GM23338 (cell line): ENCODE measurements at regions not wholly inside any gene's neighbourhood (a gene's known extent, or its start where the extent isn't known, plus 50 kb on each side); places are given as distances from the start of the nearest gene placed in this dataset.

Experiments
- ATAC-seq: fragments of 200-7000 bp; cut with Tn5 transposase; 3 replicates; pipeline ENCODE4 v1.9.1; 2020
- DNase-seq: peaks from one replicate; pipeline ENCODE4 v3.0.0-alpha.2; 2015; ENCODE audit warnings: low spot score
- H2AFZ ChIP-seq: fragments of 200-600 bp; sonication (generic); 2 replicates; pipeline ENCODE4 v1.8.0; 2016; ENCODE audit warnings: antibody characterized with exemption, mild to moderate bottlenecking, moderate library complexity
- H3F3A ChIP-seq: fragments of 200-600 bp; sonication (generic); replicated peaks from 2 replicates; pipeline ENCODE4 v1.8.0; 2017; ENCODE audit warnings: antibody characterized with exemption, mixed run types, low read depth
- H3K27ac ChIP-seq: fragments of 200-600 bp; sonication (generic); 2 replicates; pipeline ENCODE4 v1.6.1; 2016; ENCODE audit warnings: low read depth
- H3K27me3 ChIP-seq: fragments of 200-600 bp; sonication (generic); 2 replicates; pipeline ENCODE4 v1.8.0; 2016; ENCODE audit warnings: mild to moderate bottlenecking, mixed run types, moderate library complexity; ENCODE audit not compliant: insufficient read depth
- H3K36me3 ChIP-seq: fragments of 200-600 bp; sonication (generic); 2 replicates; pipeline ENCODE4 v1.8.0; 2016; ENCODE audit warnings: mild to moderate bottlenecking; ENCODE audit not compliant: insufficient read depth
- H3K4me1 ChIP-seq: fragments of 200-600 bp; sonication (generic); 2 replicates; pipeline ENCODE4 v1.8.0; 2016; ENCODE audit warnings: mild to moderate bottlenecking, moderate library complexity; ENCODE audit not compliant: insufficient read depth
- H3K4me2 ChIP-seq: fragments of 200-600 bp; sonication (generic); 2 replicates; pipeline ENCODE4 v1.7.1; 2017; ENCODE audit warnings: mixed run types
- H3K4me3 ChIP-seq: fragments of 200-600 bp; sonication (generic); 2 replicates; pipeline ENCODE4 v1.6.1; 2016; ENCODE audit warnings: mixed run types
- H3K79me2 ChIP-seq: fragments of 200-600 bp; sonication (generic); replicated peaks from 2 replicates; pipeline ENCODE4 v1.8.0; 2017; ENCODE audit warnings: mild to moderate bottlenecking; ENCODE audit not compliant: insufficient read depth
- H3K9me2 ChIP-seq: fragments of 200-600 bp; sonication (generic); 2 replicates; pipeline ENCODE4 v1.8.0; 2017; ENCODE audit not compliant: insufficient read depth
- H4K20me1 ChIP-seq: fragments of 200-600 bp; sonication (generic); replicated peaks from 2 replicates; pipeline ENCODE4 v1.8.0; 2017; ENCODE audit warnings: mild to moderate bottlenecking; ENCODE audit not compliant: insufficient read depth
- H3K27ac Mint-ChIP-seq: 2 replicates; pipeline ENCODE4 v1.8.0; 2020; ENCODE audit warnings: inconsistent platforms, mild to moderate bottlenecking, moderate library complexity, mixed read lengths
- H3K27me3 Mint-ChIP-seq: 3 replicates; pipeline ENCODE4 v1.8.0; 2022; ENCODE audit warnings: low read depth, mild to moderate bottlenecking, moderate library complexity, mixed read lengths, inconsistent platforms; ENCODE audit not compliant: insufficient read depth, poor library complexity
- H3K36me3 Mint-ChIP-seq: 3 replicates; pipeline ENCODE4 v1.8.0; 2021; ENCODE audit warnings: low read depth, mild to moderate bottlenecking, inconsistent platforms, moderate library complexity, mixed read lengths
- H3K4me1 Mint-ChIP-seq: 3 replicates; pipeline ENCODE4 v1.8.0; 2020; ENCODE audit warnings: mild to moderate bottlenecking, inconsistent platforms, mixed read lengths
- H3K4me3 Mint-ChIP-seq: 3 replicates; pipeline ENCODE4 v1.8.0; 2021; ENCODE audit warnings: moderate library complexity, mild to moderate bottlenecking, inconsistent platforms, mixed read lengths
- H3K9me3 Mint-ChIP-seq: 3 replicates; pipeline ENCODE4 v1.8.0; 2020; ENCODE audit warnings: moderate library complexity, mild to moderate bottlenecking, inconsistent platforms, mixed read lengths
- EZH2phosphoT487 ChIP-seq: fragments of 200-600 bp; sonication (generic); IDR thresholded peaks from one replicate; pipeline ENCODE4 v1.8.1; 2018; ENCODE audit warnings: antibody characterized with exemption; ENCODE audit not compliant: unreplicated experiment
- NANOG ChIP-seq: IDR thresholded peaks from 2 replicates; pipeline ENCODE4 v1.6.1; 2016; ENCODE audit warnings: antibody characterized with exemption, borderline replicate concordance
- STAT1 ChIP-seq: IDR thresholded peaks from one replicate; pipeline ENCODE4 v1.6.1; 2016; ENCODE audit warnings: antibody characterized with exemption; ENCODE audit not compliant: unreplicated experiment
- ZNF114 ChIP-seq: fragments of 250-450 bp; sonication (Bioruptor Pico); IDR thresholded peaks from 2 replicates; pipeline ENCODE4 v1.5.0; 2020; ENCODE audit warnings: mild to moderate bottlenecking, moderate library complexity
- ZNF331 ChIP-seq: fragments of 250-450 bp; sonication (Bioruptor Pico); IDR thresholded peaks from 2 replicates; pipeline ENCODE4 v1.5.0; 2020; ENCODE audit warnings: low read depth, mild to moderate bottlenecking, moderate library complexity
- TF ChIP-seq, protein P1 (sequence below): IDR thresholded peaks from 2 replicates; pipeline ENCODE4 v1.6.1; 2016; ENCODE audit warnings: antibody characterized with exemption
- TF ChIP-seq, protein P2 (sequence below), 2 experiments: fragments of 200-600 bp in 1 of 2; sonication (generic) in 1 of 2; conservative IDR thresholded peaks; 2 replicates each; pipeline versions ENCODE4 v1.5.1 to v1.6.1; 2016 to 2017; ENCODE audit warnings: antibody characterized with exemption in 2 of 2, low read depth in 2 of 2, mild to moderate bottlenecking in 2 of 2, moderate library complexity in 1 of 2
- TF ChIP-seq, protein P3 (sequence below): fragments of 250-450 bp; sonication (Bioruptor Pico); IDR thresholded peaks from 2 replicates; pipeline ENCODE4 v1.5.0; 2020; ENCODE audit warnings: mild to moderate bottlenecking, moderate library complexity
- TF ChIP-seq, protein P4 (sequence below): IDR thresholded peaks from one replicate; pipeline ENCODE4 v1.6.1; 2018; ENCODE audit warnings: antibody characterized with exemption; ENCODE audit not compliant: unreplicated experiment

DNA sequence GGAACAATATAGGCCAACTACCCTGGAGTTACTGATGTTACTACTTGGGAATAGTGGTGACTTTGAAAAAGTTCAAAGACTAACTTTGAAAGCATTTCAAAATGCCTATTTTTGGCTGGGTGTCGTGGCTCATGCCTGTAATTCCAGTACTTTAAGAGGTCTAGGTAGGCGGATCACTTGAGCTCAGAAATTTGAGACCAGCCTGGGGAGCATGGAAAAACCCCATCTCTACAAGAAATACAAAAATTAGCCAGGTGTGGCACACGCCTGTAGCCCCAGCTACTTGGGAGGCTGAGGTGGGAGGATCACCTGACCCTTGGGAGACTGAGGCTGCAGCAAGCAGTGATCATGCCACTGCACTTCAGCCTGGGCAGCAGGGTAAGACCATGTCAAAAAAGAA lies 105.3 kb downstream of the ARRDC3 start:
- Histone ChIP-seq H3K4me2 (no peak overlapping the region), H3K4me3 (no peak overlapping the region), H3K27ac (no peak overlapping the region), H2AFZ (no peak overlapping the region), H3K27me3 (peaks cover 36% of the 10 kb centered on the region), H3F3A (peaks cover 6% of the 10 kb centered on the region; the same call in 1 of the 2 replicates), H3K4me1 (peaks cover 10% of the 10 kb centered on the region; the same call in 1 of the 2 replicates), H3K36me3 (no peaks in the 10 kb centered on the region), H4K20me1 (no peaks in the 10 kb centered on the region), H3K9me2 (no peaks in the 10 kb centered on the region), H3K79me2 (no peaks in the 10 kb centered on the region)
- peaks cover 12% of the 10 kb centered on the region for H3K27me3 Mint-ChIP-seq
- peaks cover 10% of the 10 kb centered on the region for H3K4me1 Mint-ChIP-seq
- ATAC-seq: no peak
- TF ChIP-seq ZNF114 (CRISPR knock-in tag): no peak
- TF ChIP-seq ZNF331 (CRISPR knock-in tag): no peak
- TF ChIP-seq, protein P1, sequence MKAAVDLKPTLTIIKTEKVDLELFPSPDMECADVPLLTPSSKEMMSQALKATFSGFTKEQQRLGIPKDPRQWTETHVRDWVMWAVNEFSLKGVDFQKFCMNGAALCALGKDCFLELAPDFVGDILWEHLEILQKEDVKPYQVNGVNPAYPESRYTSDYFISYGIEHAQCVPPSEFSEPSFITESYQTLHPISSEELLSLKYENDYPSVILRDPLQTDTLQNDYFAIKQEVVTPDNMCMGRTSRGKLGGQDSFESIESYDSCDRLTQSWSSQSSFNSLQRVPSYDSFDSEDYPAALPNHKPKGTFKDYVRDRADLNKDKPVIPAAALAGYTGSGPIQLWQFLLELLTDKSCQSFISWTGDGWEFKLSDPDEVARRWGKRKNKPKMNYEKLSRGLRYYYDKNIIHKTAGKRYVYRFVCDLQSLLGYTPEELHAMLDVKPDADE: no peak
- no peak for DNase-seq
- no peaks in the 10 kb centered on the region for H3K9me3 Mint-ChIP-seq
- H3K4me3 Mint-ChIP-seq: no peak overlapping the region
- no peaks in the 10 kb centered on the region for H3K36me3 Mint-ChIP-seq
- H3K27ac Mint-ChIP-seq: no peak overlapping the region

DNA sequence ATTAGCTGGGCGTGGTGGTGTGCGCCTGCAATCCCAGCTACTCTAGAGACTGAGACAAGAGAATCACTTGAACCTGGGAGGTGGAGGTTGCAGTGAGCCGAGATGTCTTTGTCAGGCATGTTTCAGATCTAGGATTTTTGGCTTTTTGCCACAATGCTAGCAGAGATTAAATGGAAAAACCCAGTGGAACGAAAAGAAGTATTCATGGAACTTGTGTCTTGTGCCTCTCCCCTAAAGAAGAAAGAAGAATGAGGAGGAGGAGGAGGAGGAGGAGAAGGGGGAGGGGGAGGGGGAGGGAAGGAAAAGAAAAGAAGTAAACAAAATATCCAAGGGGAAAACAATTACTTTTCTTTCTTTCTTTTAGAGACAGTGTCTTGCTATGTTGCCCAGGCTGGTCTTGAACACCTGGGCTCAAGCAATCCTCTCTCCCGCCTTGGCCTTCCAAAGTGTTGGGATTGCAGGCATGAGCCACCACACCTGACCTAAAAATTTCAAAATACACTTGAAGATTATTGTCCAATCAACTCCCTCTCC lies 106.0 kb downstream of the ARRDC3 start:
- Mint-ChIP-seq H3K27ac (no peak overlapping the region), H3K27me3 (peaks cover 12% of the 10 kb centered on the region)
- no peak overlapping the region for H3K27ac ChIP-seq
- no peak for TF ChIP-seq ZNF331 (CRISPR knock-in tag)
- no peak for TF ChIP-seq EZH2phosphoT487
- TF ChIP-seq STAT1: no peak
- TF ChIP-seq, protein P2, sequence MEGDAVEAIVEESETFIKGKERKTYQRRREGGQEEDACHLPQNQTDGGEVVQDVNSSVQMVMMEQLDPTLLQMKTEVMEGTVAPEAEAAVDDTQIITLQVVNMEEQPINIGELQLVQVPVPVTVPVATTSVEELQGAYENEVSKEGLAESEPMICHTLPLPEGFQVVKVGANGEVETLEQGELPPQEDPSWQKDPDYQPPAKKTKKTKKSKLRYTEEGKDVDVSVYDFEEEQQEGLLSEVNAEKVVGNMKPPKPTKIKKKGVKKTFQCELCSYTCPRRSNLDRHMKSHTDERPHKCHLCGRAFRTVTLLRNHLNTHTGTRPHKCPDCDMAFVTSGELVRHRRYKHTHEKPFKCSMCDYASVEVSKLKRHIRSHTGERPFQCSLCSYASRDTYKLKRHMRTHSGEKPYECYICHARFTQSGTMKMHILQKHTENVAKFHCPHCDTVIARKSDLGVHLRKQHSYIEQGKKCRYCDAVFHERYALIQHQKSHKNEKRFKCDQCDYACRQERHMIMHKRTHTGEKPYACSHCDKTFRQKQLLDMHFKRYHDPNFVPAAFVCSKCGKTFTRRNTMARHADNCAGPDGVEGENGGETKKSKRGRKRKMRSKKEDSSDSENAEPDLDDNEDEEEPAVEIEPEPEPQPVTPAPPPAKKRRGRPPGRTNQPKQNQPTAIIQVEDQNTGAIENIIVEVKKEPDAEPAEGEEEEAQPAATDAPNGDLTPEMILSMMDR (conservative IDR thresholded peaks at IDR 0.05; ENCODE audit: low read depth in 2 of 2): no peak
- TF ChIP-seq, protein P3, sequence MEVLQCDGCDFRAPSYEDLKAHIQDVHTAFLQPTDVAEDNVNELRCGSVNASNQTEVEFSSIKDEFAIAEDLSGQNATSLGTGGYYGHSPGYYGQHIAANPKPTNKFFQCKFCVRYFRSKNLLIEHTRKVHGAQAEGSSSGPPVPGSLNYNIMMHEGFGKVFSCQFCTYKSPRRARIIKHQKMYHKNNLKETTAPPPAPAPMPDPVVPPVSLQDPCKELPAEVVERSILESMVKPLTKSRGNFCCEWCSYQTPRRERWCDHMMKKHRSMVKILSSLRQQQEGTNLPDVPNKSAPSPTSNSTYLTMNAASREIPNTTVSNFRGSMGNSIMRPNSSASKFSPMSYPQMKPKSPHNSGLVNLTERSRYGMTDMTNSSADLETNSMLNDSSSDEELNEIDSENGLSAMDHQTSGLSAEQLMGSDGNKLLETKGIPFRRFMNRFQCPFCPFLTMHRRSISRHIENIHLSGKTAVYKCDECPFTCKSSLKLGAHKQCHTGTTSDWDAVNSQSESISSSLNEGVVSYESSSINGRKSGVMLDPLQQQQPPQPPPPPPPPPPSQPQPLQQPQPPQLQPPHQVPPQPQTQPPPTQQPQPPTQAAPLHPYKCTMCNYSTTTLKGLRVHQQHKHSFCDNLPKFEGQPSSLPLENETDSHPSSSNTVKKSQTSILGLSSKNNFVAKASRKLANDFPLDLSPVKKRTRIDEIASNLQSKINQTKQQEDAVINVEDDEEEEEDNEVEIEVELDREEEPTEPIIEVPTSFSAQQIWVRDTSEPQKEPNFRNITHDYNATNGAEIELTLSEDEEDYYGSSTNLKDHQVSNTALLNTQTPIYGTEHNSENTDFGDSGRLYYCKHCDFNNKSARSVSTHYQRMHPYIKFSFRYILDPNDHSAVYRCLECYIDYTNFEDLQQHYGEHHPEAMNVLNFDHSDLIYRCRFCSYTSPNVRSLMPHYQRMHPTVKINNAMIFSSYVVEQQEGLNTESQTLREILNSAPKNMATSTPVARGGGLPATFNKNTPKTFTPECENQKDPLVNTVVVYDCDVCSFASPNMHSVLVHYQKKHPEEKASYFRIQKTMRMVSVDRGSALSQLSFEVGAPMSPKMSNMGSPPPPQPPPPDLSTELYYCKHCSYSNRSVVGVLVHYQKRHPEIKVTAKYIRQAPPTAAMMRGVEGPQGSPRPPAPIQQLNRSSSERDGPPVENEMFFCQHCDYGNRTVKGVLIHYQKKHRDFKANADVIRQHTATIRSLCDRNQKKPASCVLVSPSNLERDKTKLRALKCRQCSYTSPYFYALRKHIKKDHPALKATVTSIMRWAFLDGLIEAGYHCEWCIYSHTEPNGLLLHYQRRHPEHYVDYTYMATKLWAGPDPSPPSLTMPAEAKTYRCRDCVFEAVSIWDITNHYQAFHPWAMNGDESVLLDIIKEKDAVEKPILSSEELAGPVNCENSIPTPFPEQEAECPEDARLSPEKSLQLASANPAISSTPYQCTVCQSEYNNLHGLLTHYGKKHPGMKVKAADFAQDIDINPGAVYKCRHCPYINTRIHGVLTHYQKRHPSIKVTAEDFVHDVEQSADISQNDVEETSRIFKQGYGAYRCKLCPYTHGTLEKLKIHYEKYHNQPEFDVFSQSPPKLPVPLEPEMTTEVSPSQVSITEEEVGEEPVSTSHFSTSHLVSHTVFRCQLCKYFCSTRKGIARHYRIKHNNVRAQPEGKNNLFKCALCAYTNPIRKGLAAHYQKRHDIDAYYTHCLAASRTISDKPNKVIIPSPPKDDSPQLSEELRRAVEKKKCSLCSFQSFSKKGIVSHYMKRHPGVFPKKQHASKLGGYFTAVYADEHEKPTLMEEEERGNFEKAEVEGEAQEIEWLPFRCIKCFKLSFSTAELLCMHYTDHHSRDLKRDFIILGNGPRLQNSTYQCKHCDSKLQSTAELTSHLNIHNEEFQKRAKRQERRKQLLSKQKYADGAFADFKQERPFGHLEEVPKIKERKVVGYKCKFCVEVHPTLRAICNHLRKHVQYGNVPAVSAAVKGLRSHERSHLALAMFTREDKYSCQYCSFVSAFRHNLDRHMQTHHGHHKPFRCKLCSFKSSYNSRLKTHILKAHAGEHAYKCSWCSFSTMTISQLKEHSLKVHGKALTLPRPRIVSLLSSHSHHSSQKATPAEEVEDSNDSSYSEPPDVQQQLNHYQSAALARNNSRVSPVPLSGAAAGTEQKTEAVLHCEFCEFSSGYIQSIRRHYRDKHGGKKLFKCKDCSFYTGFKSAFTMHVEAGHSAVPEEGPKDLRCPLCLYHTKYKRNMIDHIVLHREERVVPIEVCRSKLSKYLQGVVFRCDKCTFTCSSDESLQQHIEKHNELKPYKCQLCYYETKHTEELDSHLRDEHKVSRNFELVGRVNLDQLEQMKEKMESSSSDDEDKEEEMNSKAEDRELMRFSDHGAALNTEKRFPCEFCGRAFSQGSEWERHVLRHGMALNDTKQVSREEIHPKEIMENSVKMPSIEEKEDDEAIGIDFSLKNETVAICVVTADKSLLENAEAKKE (CRISPR knock-in tag): no peak
- TF ChIP-seq, protein P4, sequence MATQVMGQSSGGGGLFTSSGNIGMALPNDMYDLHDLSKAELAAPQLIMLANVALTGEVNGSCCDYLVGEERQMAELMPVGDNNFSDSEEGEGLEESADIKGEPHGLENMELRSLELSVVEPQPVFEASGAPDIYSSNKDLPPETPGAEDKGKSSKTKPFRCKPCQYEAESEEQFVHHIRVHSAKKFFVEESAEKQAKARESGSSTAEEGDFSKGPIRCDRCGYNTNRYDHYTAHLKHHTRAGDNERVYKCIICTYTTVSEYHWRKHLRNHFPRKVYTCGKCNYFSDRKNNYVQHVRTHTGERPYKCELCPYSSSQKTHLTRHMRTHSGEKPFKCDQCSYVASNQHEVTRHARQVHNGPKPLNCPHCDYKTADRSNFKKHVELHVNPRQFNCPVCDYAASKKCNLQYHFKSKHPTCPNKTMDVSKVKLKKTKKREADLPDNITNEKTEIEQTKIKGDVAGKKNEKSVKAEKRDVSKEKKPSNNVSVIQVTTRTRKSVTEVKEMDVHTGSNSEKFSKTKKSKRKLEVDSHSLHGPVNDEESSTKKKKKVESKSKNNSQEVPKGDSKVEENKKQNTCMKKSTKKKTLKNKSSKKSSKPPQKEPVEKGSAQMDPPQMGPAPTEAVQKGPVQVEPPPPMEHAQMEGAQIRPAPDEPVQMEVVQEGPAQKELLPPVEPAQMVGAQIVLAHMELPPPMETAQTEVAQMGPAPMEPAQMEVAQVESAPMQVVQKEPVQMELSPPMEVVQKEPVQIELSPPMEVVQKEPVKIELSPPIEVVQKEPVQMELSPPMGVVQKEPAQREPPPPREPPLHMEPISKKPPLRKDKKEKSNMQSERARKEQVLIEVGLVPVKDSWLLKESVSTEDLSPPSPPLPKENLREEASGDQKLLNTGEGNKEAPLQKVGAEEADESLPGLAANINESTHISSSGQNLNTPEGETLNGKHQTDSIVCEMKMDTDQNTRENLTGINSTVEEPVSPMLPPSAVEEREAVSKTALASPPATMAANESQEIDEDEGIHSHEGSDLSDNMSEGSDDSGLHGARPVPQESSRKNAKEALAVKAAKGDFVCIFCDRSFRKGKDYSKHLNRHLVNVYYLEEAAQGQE: no peak
- TF ChIP-seq NANOG: no peak

More for the DNA sequence above, 106.0 kb downstream of the ARRDC3 start:
- Histone ChIP-seq H4K20me1 (no peaks in the 10 kb centered on the region), H3F3A (peaks cover 6% of the 10 kb centered on the region; the same call in 1 of the 2 replicates), H3K36me3 (no peaks in the 10 kb centered on the region), H3K9me2 (no peaks in the 10 kb centered on the region), H3K27me3 (peaks cover 36% of the 10 kb centered on the region), H3K4me1 (peaks cover 10% of the 10 kb centered on the region; the same call in 1 of the 2 replicates), H3K4me2 (no peak overlapping the region), H2AFZ (no peak overlapping the region; the same call in 1 of the 2 replicates), H3K4me3 (no peak overlapping the region), H3K79me2 (no peaks in the 10 kb centered on the region)
- ATAC-seq (no peak), DNase-seq (no peak)
- Mint-ChIP-seq H3K4me3 (no peak overlapping the region), H3K36me3 (no peaks in the 10 kb centered on the region), H3K9me3 (no peaks in the 10 kb centered on the region), H3K4me1 (peaks cover 10% of the 10 kb centered on the region)
